ENCODE measurements at regions not wholly inside any gene's neighbourhood (a gene's known extent, or its start where the extent isn't known, plus 50 kb on each side); places are given as distances from the start of the nearest gene placed in this dataset.
"Not testable (repeated sequence)": the region's sequence is repeated elsewhere in the genome, so short reads cannot be mapped to it uniquely, and the experiment has no call there.

- no peak for ATAC-seq (ENCODE audit: low read depth)
- H3K27ac Mint-ChIP-seq, result no peak overlapping the region
- H3K9me3 Mint-ChIP-seq, result no peaks in the 10 kb centered on the region
- H3K4me3 Mint-ChIP-seq, result no peak overlapping the region
- peaks cover 1% of the 10 kb centered on the region for H3K27me3 Mint-ChIP-seq
- no peak for DNase-seq (ENCODE audit: low spot score in 2 of 2)
- H3K4me1 Mint-ChIP-seq, result no peaks in the 10 kb centered on the region
- no peaks in the 10 kb centered on the region for H3K36me3 Mint-ChIP-seq
Observed at GRCh38 chrX:44785652-44786051, 58.2 kb upstream of the DUSP21 start.

- Mint-ChIP-seq H3K27me3 (peaks cover 1% of the 10 kb centered on the region), H3K4me1 (no peaks in the 10 kb centered on the region), H3K36me3 (no peaks in the 10 kb centered on the region), H3K9me3 (no peaks in the 10 kb centered on the region), H3K27ac (no peak overlapping the region), H3K4me3 (no peak overlapping the region)
- ATAC-seq (ENCODE audit: low read depth) (no peak), DNase-seq (ENCODE audit: low spot score in 2 of 2) (no peak)
Observed at GRCh38 chrX:44784241-44784640, 59.6 kb upstream of the DUSP21 start.

- DNase-seq (ENCODE audit: low spot score in 2 of 2) (no peak), ATAC-seq (ENCODE audit: low read depth) (no peak)
- Mint-ChIP-seq H3K36me3 (no peaks in the 10 kb centered on the region), H3K27ac (no peak overlapping the region), H3K9me3 (no peaks in the 10 kb centered on the region), H3K4me3 (no peak overlapping the region), H3K4me1 (no peaks in the 10 kb centered on the region), H3K27me3 (peaks cover 1% of the 10 kb centered on the region)
Observed at GRCh38 chrX:44778254-44778653, 65.6 kb upstream of the DUSP21 start.

GRCh38 chrX:44775726-44776125 is 68.1 kb upstream of the DUSP21 start:
- DNase-seq (ENCODE audit: low spot score in 2 of 2), result no peak
- no peaks in the 10 kb centered on the region for H3K4me1 Mint-ChIP-seq
- no peak overlapping the region for H3K4me3 Mint-ChIP-seq
- no peaks in the 10 kb centered on the region for H3K9me3 Mint-ChIP-seq
- no peaks in the 10 kb centered on the region for H3K27me3 Mint-ChIP-seq
- H3K27ac Mint-ChIP-seq, result no peak overlapping the region
- ATAC-seq (ENCODE audit: low read depth), result no peak
- H3K36me3 Mint-ChIP-seq, result no peaks in the 10 kb centered on the region

- not testable (repeated sequence) for DNase-seq (ENCODE audit: low spot score in 2 of 2); ATAC-seq (ENCODE audit: low read depth); H3K9me3 Mint-ChIP-seq; H3K4me1 Mint-ChIP-seq; H3K27me3 Mint-ChIP-seq; H3K4me3 Mint-ChIP-seq; H3K27ac Mint-ChIP-seq; H3K36me3 Mint-ChIP-seq
Observed at GRCh38 chrX:44774066-44774465, 69.8 kb upstream of the DUSP21 start.

GRCh38 chrX:44770121-44770520 is 73.7 kb upstream of the DUSP21 start:
- no peak for DNase-seq (ENCODE audit: low spot score in 2 of 2)
- H3K9me3 Mint-ChIP-seq, result no peaks in the 10 kb centered on the region
- H3K4me1 Mint-ChIP-seq, result peaks cover 3% of the 10 kb centered on the region
- no peak overlapping the region for H3K4me3 Mint-ChIP-seq
- H3K36me3 Mint-ChIP-seq, result no peaks in the 10 kb centered on the region
- H3K27me3 Mint-ChIP-seq, result peaks cover 3% of the 10 kb centered on the region
- H3K27ac Mint-ChIP-seq, result no peak overlapping the region
- ATAC-seq (ENCODE audit: low read depth), result no peak

GRCh38 chrX:44767308-44767707 is 76.5 kb upstream of the DUSP21 start:
- Mint-ChIP-seq H3K36me3 (no peaks in the 10 kb centered on the region), H3K4me1 (peaks cover 3% of the 10 kb centered on the region), H3K27me3 (peaks cover 3% of the 10 kb centered on the region), H3K9me3 (no peaks in the 10 kb centered on the region), H3K4me3 (peak overlapping the region; percentile 3), H3K27ac (no peak overlapping the region)
- DNase-seq (ENCODE audit: low spot score in 2 of 2) (no peak), ATAC-seq (ENCODE audit: low read depth) (no peak)

- no peak for ATAC-seq (ENCODE audit: low read depth)
- no peaks in the 10 kb centered on the region for H3K9me3 Mint-ChIP-seq
- DNase-seq (ENCODE audit: low spot score in 2 of 2), result no peak
- H3K36me3 Mint-ChIP-seq, result no peaks in the 10 kb centered on the region
- H3K4me1 Mint-ChIP-seq, result peaks cover 3% of the 10 kb centered on the region
- no peak overlapping the region for H3K27ac Mint-ChIP-seq
- H3K27me3 Mint-ChIP-seq, result peaks cover 6% of the 10 kb centered on the region
- H3K4me3 Mint-ChIP-seq, result no peak overlapping the region
Observed at GRCh38 chrX:44765556-44765955, 78.3 kb upstream of the DUSP21 start.

- Mint-ChIP-seq H3K27me3 (no peaks in the 10 kb centered on the region), H3K27ac (no peak overlapping the region), H3K4me1 (no peaks in the 10 kb centered on the region), H3K9me3 (no peaks in the 10 kb centered on the region), H3K36me3 (no peaks in the 10 kb centered on the region), H3K4me3 (no peak overlapping the region)
- ATAC-seq (ENCODE audit: low read depth) (no peak), DNase-seq (ENCODE audit: low spot score in 2 of 2) (no peak)
Observed at GRCh38 chrX:44747969-44748368, 95.9 kb upstream of the DUSP21 start.

GRCh38 chrX:44747317-44747716 is 96.5 kb upstream of the DUSP21 start:
- no peaks in the 10 kb centered on the region for H3K27me3 Mint-ChIP-seq
- H3K4me3 Mint-ChIP-seq, result no peak overlapping the region
- no peak overlapping the region for H3K27ac Mint-ChIP-seq
- no peak for ATAC-seq (ENCODE audit: low read depth)
- H3K4me1 Mint-ChIP-seq, result no peaks in the 10 kb centered on the region
- H3K9me3 Mint-ChIP-seq, result no peaks in the 10 kb centered on the region
- DNase-seq (ENCODE audit: low spot score in 2 of 2), result no peak
- H3K36me3 Mint-ChIP-seq, result no peaks in the 10 kb centered on the region

GRCh38 chrX:44744799-44745198 is 99.0 kb upstream of the DUSP21 start:
- Mint-ChIP-seq H3K27ac (no peak overlapping the region), H3K27me3 (peaks cover 2% of the 10 kb centered on the region), H3K9me3 (no peaks in the 10 kb centered on the region), H3K36me3 (no peaks in the 10 kb centered on the region), H3K4me1 (no peaks in the 10 kb centered on the region), H3K4me3 (no peak overlapping the region)
- ATAC-seq (ENCODE audit: low read depth) (no peak), DNase-seq (ENCODE audit: low spot score in 2 of 2) (no peak)

GRCh38 chrX:44742480-44743155 is 101.2 kb upstream of the DUSP21 start:
- no peaks in the 10 kb centered on the region for H3K36me3 Mint-ChIP-seq
- ATAC-seq (ENCODE audit: low read depth) (no peak), DNase-seq (ENCODE audit: low spot score in 2 of 2) (no peak)
- H3K9me3 Mint-ChIP-seq, result no peaks in the 10 kb centered on the region
- no peak overlapping the region for H3K27ac Mint-ChIP-seq
- no peaks in the 10 kb centered on the region for H3K4me1 Mint-ChIP-seq
- no peak overlapping the region for H3K4me3 Mint-ChIP-seq
- peaks cover 2% of the 10 kb centered on the region for H3K27me3 Mint-ChIP-seq

- H3K4me1 Mint-ChIP-seq; H3K27ac Mint-ChIP-seq; ATAC-seq (ENCODE audit: low read depth); DNase-seq (ENCODE audit: low spot score in 2 of 2); H3K9me3 Mint-ChIP-seq; H3K4me3 Mint-ChIP-seq; H3K27me3 Mint-ChIP-seq; H3K36me3 Mint-ChIP-seq: not testable (repeated sequence)
Observed at GRCh38 chrX:44741859-44742258, 102.0 kb upstream of the DUSP21 start.

GRCh38 chrX:44741458-44741857 is 102.4 kb upstream of the DUSP21 start:
- H3K4me3 Mint-ChIP-seq; H3K36me3 Mint-ChIP-seq; H3K9me3 Mint-ChIP-seq; H3K4me1 Mint-ChIP-seq; ATAC-seq (ENCODE audit: low read depth); DNase-seq (ENCODE audit: low spot score in 2 of 2); H3K27ac Mint-ChIP-seq; H3K27me3 Mint-ChIP-seq: not testable (repeated sequence)

GRCh38 chrX:44735498-44735897 is 108.3 kb upstream of the DUSP21 start:
- Mint-ChIP-seq H3K27me3 (peaks cover 2% of the 10 kb centered on the region), H3K4me1 (no peaks in the 10 kb centered on the region), H3K27ac (no peak overlapping the region)

More at GRCh38 chrX:44735498-44735897, 108.3 kb upstream of the DUSP21 start:
- ATAC-seq (ENCODE audit: low read depth) (no peak), DNase-seq (ENCODE audit: low spot score in 2 of 2) (no peak)
- Mint-ChIP-seq H3K4me3 (no peak overlapping the region), H3K9me3 (peaks cover 2% of the 10 kb centered on the region), H3K36me3 (no peaks in the 10 kb centered on the region)

All from memory B cell (primary cell).